ENCODE measurements at regions not wholly inside any gene's neighbourhood (a gene's known extent, or its start where the extent isn't known, plus 50 kb on each side); places are given as distances from the start of the nearest gene placed in this dataset.
A peak's percentile ranks its signal among the peaks of the same experiment; 100 is the strongest.
"Not testable (repeated sequence)": the region's sequence is repeated elsewhere in the genome, so short reads cannot be mapped to it uniquely, and the experiment has no call there.

GRCh38 chr21:16224756-16225155 is 495.0 kb downstream of the USP25 start:
- not testable (repeated sequence) for DNase-seq (ENCODE audit: low spot score)

GRCh38 chr21:16239659-16240265 is 510.0 kb downstream of the USP25 start:
- no peak for DNase-seq (ENCODE audit: low spot score)

- no peak for DNase-seq (ENCODE audit: low spot score)
Observed at GRCh38 chr21:16241016-16241415, 511.2 kb downstream of the USP25 start.

GRCh38 chr21:16241479-16241963 is 511.7 kb downstream of the USP25 start:
- no peak for DNase-seq (ENCODE audit: low spot score)

GRCh38 chr21:16243396-16243795 is 513.6 kb downstream of the USP25 start:
- no peak for DNase-seq (ENCODE audit: low spot score)

GRCh38 chr21:16248705-16249104 is 518.9 kb downstream of the USP25 start:
- no peak for DNase-seq (ENCODE audit: low spot score)

GRCh38 chr21:16250273-16250672 is 520.5 kb downstream of the USP25 start:
- no peak for DNase-seq (ENCODE audit: low spot score)

- no peak for DNase-seq (ENCODE audit: low spot score)
Observed at GRCh38 chr21:16258844-16259611, 529.2 kb downstream of the USP25 start.

GRCh38 chr21:16262091-16262490 is 532.3 kb downstream of the USP25 start:
- no peak for DNase-seq (ENCODE audit: low spot score)

- DNase-seq (ENCODE audit: low spot score): peak; percentile 11
Observed at GRCh38 chr21:16264319-16264718, 534.5 kb downstream of the USP25 start.

GRCh38 chr21:16269476-16269875 is 539.7 kb downstream of the USP25 start:
- no peak for DNase-seq (ENCODE audit: low spot score)

GRCh38 chr21:16279731-16280581 is 550.2 kb downstream of the USP25 start:
- DNase-seq (ENCODE audit: low spot score): peak; percentile 44

GRCh38 chr21:16280686-16281091 is 550.9 kb downstream of the USP25 start:
- peak; percentile 7 for DNase-seq (ENCODE audit: low spot score)

GRCh38 chr21:16283516-16283915 is 553.7 kb downstream of the USP25 start:
- DNase-seq (ENCODE audit: low spot score): no peak

GRCh38 chr21:16285605-16286126 is 555.9 kb downstream of the USP25 start:
- DNase-seq (ENCODE audit: low spot score): no peak

GRCh38 chr21:16287046-16287445 is 557.3 kb downstream of the USP25 start:
- no peak for DNase-seq (ENCODE audit: low spot score)

- DNase-seq (ENCODE audit: low spot score): no peak
Observed at GRCh38 chr21:16291296-16291695, 561.5 kb downstream of the USP25 start.

GRCh38 chr21:16294128-16294527 is 564.3 kb downstream of the USP25 start:
- no peak for DNase-seq (ENCODE audit: low spot score)

- peak; percentile 44 for DNase-seq (ENCODE audit: low spot score)
Observed at GRCh38 chr21:16302851-16303282, 573.1 kb downstream of the USP25 start.

- DNase-seq (ENCODE audit: low spot score): no peak
Observed at GRCh38 chr21:16304174-16305095, 574.7 kb downstream of the USP25 start.

GRCh38 chr21:16305686-16306085 is 575.9 kb downstream of the USP25 start:
- DNase-seq (ENCODE audit: low spot score): peak; percentile 4

All from GM03348 (cell line).